DND-41 (cell line): ENCODE measurements at regions not wholly inside any gene's neighbourhood (a gene's known extent, or its start where the extent isn't known, plus 50 kb on each side); places are given as distances from the start of the nearest gene placed in this dataset.

Experiments
- EZH2 ChIP-seq: IDR thresholded peaks from 3 replicates; pipeline ENCODE4 v1.6.1; 2012; ENCODE audit warnings: borderline replicate concordance, low read depth, mild to moderate bottlenecking, moderate library complexity, low read length, inconsistent platforms; ENCODE audit not compliant: severe bottlenecking
- TF ChIP-seq, protein P1 (sequence below): IDR thresholded peaks from 2 replicates; pipeline ENCODE4 v1.5.1; 2012; ENCODE audit warnings: borderline replicate concordance, low read length, moderate library complexity, mild to moderate bottlenecking; ENCODE audit not compliant: poor library complexity, severe bottlenecking; ENCODE audit errors: extremely low read depth

DNA sequence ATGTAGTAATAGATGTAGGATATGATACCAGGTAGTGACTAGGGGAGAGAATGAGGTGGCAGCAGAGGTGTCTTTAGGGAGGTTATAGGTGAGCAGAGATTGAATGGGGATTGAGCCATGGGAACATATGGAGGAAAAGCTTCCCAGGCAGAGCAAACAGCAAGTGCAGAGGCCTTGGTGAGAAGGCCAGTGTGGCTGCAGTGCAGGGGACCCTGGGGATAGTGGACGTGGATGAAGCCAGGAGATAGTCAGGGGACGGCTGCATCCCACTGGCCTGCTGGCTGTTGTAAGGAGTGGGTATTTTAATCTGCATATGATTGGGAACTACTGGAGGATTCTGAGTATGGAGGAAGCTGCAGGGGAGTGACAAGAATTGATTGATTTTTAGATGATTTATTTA, 62.7 kb upstream of the TRAK1 start:
- TF ChIP-seq, protein P1, sequence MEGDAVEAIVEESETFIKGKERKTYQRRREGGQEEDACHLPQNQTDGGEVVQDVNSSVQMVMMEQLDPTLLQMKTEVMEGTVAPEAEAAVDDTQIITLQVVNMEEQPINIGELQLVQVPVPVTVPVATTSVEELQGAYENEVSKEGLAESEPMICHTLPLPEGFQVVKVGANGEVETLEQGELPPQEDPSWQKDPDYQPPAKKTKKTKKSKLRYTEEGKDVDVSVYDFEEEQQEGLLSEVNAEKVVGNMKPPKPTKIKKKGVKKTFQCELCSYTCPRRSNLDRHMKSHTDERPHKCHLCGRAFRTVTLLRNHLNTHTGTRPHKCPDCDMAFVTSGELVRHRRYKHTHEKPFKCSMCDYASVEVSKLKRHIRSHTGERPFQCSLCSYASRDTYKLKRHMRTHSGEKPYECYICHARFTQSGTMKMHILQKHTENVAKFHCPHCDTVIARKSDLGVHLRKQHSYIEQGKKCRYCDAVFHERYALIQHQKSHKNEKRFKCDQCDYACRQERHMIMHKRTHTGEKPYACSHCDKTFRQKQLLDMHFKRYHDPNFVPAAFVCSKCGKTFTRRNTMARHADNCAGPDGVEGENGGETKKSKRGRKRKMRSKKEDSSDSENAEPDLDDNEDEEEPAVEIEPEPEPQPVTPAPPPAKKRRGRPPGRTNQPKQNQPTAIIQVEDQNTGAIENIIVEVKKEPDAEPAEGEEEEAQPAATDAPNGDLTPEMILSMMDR = no peak
- no peak for TF ChIP-seq EZH2
